GM12864 (cell line): ENCODE measurements at regions not wholly inside any gene's neighbourhood (a gene's known extent, or its start where the extent isn't known, plus 50 kb on each side); places are given as distances from the start of the nearest gene placed in this dataset.

Experiments used
- DNase-seq: peaks from one replicate; pipeline ENCODE4 v3.0.0-alpha.2; 2011; ENCODE audit warnings: low read depth
- H3K4me3 ChIP-seq: 2 replicates; pipeline ENCODE4 v1.5.1; 2011; ENCODE audit warnings: mild to moderate bottlenecking, low read depth, low read length, control low read depth
- TF ChIP-seq, protein P1 (sequence below): IDR thresholded peaks from 2 replicates; pipeline ENCODE4 v1.5.1; 2011; ENCODE audit warnings: low read depth, mild to moderate bottlenecking, moderate library complexity, low read length, control low read depth, inconsistent platforms; ENCODE audit errors: missing control alignments

GRCh38 chr7:156058248-156058647 is 246.0 kb upstream of the SHH start:
- TF ChIP-seq, protein P1, sequence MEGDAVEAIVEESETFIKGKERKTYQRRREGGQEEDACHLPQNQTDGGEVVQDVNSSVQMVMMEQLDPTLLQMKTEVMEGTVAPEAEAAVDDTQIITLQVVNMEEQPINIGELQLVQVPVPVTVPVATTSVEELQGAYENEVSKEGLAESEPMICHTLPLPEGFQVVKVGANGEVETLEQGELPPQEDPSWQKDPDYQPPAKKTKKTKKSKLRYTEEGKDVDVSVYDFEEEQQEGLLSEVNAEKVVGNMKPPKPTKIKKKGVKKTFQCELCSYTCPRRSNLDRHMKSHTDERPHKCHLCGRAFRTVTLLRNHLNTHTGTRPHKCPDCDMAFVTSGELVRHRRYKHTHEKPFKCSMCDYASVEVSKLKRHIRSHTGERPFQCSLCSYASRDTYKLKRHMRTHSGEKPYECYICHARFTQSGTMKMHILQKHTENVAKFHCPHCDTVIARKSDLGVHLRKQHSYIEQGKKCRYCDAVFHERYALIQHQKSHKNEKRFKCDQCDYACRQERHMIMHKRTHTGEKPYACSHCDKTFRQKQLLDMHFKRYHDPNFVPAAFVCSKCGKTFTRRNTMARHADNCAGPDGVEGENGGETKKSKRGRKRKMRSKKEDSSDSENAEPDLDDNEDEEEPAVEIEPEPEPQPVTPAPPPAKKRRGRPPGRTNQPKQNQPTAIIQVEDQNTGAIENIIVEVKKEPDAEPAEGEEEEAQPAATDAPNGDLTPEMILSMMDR, result no peak
- no peak for DNase-seq
- no peak overlapping the region for H3K4me3 ChIP-seq

DNA sequence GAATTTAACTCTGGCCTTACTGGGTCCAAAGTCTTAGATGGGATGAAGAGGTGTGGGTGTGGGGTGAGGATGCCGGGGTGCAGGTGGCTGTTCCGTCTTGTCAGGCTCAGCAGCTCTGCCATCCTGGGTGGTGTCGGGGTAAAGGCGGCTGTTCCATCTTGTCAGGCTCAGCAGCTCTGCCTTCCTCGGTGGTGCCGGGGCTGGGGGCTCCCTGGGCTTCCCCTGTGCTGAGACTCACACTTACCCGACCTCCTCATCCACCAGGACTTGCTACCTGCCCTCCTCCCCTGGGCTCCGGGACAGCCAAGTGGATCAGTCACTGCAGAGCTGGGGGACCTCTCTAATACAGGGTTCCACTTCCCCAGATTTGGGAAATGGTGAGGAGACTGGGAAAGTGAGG is 244.3 kb upstream of the SHH start:
- TF ChIP-seq, protein P1, result no peak
- H3K4me3 ChIP-seq, result no peak overlapping the region
- no peak for DNase-seq

GRCh38 chr7:156055206-156055822 is 243.1 kb upstream of the SHH start:
- DNase-seq, result no peak
- TF ChIP-seq, protein P1, result no peak
- H3K4me3 ChIP-seq, result no peak overlapping the region

GRCh38 chr7:156051884-156052283 is 239.6 kb upstream of the SHH start:
- no peak for DNase-seq
- TF ChIP-seq, protein P1, result no peak
- no peak overlapping the region for H3K4me3 ChIP-seq

DNA sequence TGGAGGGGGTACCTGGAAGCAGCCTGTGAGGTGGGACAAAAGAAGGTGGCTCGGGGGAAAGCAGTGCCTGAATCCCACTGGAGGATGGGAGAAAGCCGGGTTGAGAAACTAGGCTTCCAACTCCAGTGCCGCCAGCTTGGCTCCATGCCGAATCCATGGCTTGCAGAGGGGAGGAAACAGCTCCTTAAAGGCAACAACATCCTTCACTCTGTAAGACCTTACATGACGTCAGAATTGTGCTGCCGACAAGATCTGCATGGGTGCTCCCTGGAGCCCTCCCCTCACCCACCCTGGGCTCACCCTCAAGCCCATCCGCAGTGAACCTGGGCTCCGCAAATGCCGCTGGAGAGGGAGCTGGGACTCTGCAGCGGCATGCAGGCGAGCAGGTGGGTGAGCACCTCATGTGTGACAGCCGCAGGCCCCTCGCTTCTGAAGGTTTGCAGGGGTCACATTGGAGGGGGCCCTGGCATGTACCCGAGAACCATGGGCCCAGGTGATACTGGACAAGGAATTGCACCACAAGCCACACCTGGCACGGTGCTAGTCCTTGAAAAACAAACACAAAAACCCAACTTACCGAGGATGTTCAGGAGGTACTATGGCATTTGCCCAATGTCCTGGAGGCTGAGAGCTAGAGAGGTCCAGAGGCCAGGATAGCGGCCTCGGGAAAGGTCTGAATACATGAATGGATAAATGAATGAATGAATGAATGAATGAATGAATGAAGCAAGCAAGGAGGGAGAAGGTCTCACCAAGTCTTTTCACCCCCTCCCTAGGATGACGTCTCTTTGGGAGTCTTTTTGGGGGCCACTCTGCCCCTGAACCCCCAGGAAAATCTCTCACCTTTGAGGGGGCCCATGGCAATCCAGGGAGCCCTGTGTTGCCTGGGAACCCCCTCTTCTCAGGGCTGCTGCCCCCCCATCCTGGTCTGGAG is 238.6 kb upstream of the SHH start:
- TF ChIP-seq, protein P1, result no peak
- no peak overlapping the region for H3K4me3 ChIP-seq
- DNase-seq, result no peak

DNA sequence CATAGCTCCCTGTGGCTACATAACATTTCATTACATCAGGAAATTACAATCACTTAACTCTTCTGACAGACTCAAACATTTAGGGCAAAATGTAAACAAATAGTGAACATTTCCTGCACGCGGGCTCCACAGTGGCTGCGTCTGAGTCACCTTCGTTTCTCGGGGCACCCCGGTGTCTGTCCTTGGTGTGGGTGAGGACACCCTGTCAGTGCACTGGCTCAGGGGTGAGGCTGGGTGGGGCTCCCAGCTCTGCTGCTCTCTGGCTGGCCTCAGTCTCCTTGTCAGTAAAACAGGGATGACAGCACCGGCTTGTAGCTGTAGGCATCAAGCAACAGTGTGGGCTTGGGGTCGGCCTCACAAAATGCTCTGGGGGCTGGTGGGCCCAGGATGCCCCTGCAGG is 237.1 kb upstream of the SHH start:
- TF ChIP-seq, protein P1, result no peak
- H3K4me3 ChIP-seq, result no peak overlapping the region
- DNase-seq, result no peak
